ENCODE measurements at regions not wholly inside any gene's neighbourhood (a gene's known extent, or its start where the extent isn't known, plus 50 kb on each side); places are given as distances from the start of the nearest gene placed in this dataset.

- Histone ChIP-seq H4K8ac (ENCODE audit: extremely low read depth, insufficient read depth, low read length) (no peak overlapping the region), H3K9ac (replicated peaks in 1 of 4; ENCODE audit: extremely low read depth in 1 of 4, low read depth in 3 of 4, low read length in 3 of 4) (no peak overlapping the region), H3K18ac (ENCODE audit: extremely low read depth, low read length) (no peak overlapping the region), H3K27ac (ENCODE audit: low read depth, low read length) (no peak overlapping the region), H3K9me3 (ENCODE audit: insufficient read depth in 2 of 2, low read depth in 1 of 2, low read length in 1 of 2) (no peaks in the 10 kb centered on the region), H2BK15ac (ENCODE audit: low read length) (no peak overlapping the region), H2BK12ac (ENCODE audit: low read depth, low read length) (no peak overlapping the region), H3K23ac (ENCODE audit: insufficient read length) (no peak overlapping the region), H3K4me3 (ENCODE audit: extremely low read depth in 1 of 4, insufficient read depth in 2 of 4, low read depth in 3 of 4, low read length in 4 of 4) (no peak overlapping the region), H3K79me1 (ENCODE audit: low read depth, low read length) (no peaks in the 10 kb centered on the region), H3K4ac (replicated peaks; ENCODE audit: insufficient read length, low read depth, low read length) (no peak overlapping the region), H2AFZ (ENCODE audit: low read length) (no peak overlapping the region), H2AK5ac (ENCODE audit: low read depth, low read length) (no peak overlapping the region), H3K36me3 (ENCODE audit: control insufficient read depth in 2 of 4, insufficient read depth in 4 of 4, low read length in 3 of 4) (no peaks in the 10 kb centered on the region), H3K27me3 (replicated peaks in 1 of 4; ENCODE audit: control insufficient read depth in 3 of 4, extremely low read depth in 1 of 4, insufficient read depth in 3 of 4, low read length in 3 of 4) (no peaks in the 10 kb centered on the region), H4K5ac (ENCODE audit: insufficient read length, low read depth, low read length) (no peak overlapping the region), H2BK120ac (replicated peaks; ENCODE audit: low read depth, low read length) (no peak overlapping the region), H3K23me2 (ENCODE audit: low read depth, low read length) (no peaks in the 10 kb centered on the region), H3K79me2 (ENCODE audit: control insufficient read depth in 1 of 2, insufficient read depth in 2 of 2, low read length in 2 of 2) (no peaks in the 10 kb centered on the region), H4K20me1 (replicated peaks in 1 of 2; ENCODE audit: control insufficient read depth in 1 of 2, insufficient read depth in 2 of 2, low read length in 2 of 2) (no peaks in the 10 kb centered on the region), H4K91ac (replicated peaks; ENCODE audit: insufficient read length, low read length) (no peak overlapping the region), H3K4me1 (replicated peaks in 1 of 4; ENCODE audit: control insufficient read depth in 3 of 4, insufficient read depth in 4 of 4, low read length in 3 of 4) (no peaks in the 10 kb centered on the region), H3K56ac (replicated peaks; ENCODE audit: insufficient read length, low read depth, low read length) (no peak overlapping the region), H3K14ac (ENCODE audit: insufficient read length) (no peak overlapping the region), H2BK20ac (ENCODE audit: low read length) (no peak overlapping the region), H2BK5ac (ENCODE audit: low read depth, low read length) (no peak overlapping the region), H3K4me2 (ENCODE audit: insufficient read depth in 1 of 2, low read depth in 2 of 2, low read length in 2 of 2) (no peak overlapping the region)
- POLR2A ChIA-PET (ENCODE audit: partially characterized antibody), result no interaction called here
- CTCF ChIA-PET (ENCODE audit: partially characterized antibody), result no interaction called here
- FAIRE-seq, result no peak
- no peak for DNase-seq (ENCODE audit: low read depth in 1 of 2, low spot score in 2 of 2)
- TF ChIP-seq TAF1 (IDR thresholded peaks at IDR 0.05; ENCODE audit: low read depth, low read length) (no peak), HDAC2 (IDR thresholded peaks at IDR 0.05; ENCODE audit: borderline replicate concordance in 1 of 2, low read depth in 2 of 2, low read length in 2 of 2) (no peak), RBBP5 (IDR thresholded peaks at IDR 0.05; ENCODE audit: borderline replicate concordance, low read depth, low read length) (no peak)
These were observed 747.9 kb upstream of the ADGRL3 start for GRCh38 chr4:60452266-60452665.
